GM18499 (cell line): ENCODE measurements at regions not wholly inside any gene's neighbourhood (a gene's known extent, or its start where the extent isn't known, plus 50 kb on each side); places are given as distances from the start of the nearest gene placed in this dataset.

Experiments used
- ATAC-seq: cut with Tn5 transposase; IDR thresholded peaks from one replicate; pipeline ENCODE4 v1.9.1; 2021; ENCODE audit warnings: moderate number of reproducible peaks; ENCODE audit not compliant: insufficient read depth, unreplicated experiment

DNA sequence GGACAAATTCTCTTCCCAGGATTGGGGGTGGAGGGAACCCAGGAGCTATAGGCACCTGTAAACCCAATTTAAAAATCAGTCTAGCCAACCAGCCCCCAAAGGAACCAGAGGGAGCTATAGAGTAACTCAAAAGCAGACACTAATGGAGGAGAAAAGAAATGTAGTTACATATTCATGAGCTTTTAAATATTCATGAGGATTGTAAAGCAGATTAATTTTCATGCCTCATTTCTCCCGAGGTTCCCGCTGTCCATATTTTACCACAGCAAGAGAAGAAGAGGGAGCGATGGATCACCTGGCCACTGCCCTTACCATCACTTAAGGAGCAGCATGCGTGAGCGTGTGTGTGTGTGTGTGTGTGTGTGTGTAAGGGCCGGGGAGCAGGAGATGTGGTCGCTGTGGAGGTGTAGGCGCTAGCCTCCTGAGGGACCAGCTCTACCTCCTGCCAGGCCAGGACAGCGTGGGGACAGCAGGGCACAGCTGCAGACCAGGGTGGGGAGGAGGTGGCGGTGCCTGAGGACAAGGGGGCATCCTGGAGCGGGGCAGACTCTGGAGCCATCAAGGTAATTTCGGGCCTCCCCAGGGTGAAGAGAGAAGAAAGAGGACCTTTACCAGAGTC lies 100.7 kb upstream of the THY1 start:
- no peak for ATAC-seq

DNA sequence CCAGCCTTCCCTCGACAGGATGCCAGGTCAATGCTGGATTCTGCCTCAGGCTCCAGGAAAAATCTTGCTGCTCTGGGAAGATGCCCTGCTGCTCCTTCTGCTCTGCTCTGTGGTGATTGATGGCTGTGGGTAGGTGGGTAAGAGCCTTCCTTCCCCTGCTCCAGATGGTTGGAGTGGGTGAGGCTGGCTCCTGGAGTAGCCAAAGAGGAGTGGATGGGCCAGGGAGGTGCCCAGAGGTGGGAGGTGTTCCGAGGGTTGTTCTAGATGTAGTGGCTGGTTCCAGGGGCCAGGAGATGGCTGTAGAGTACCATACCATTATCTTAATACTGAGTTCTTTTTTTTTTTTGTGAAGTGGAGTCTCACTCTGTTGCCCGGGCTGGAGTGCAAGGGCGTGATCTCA lies 99.6 kb upstream of the THY1 start:
- no peak for ATAC-seq

DNA sequence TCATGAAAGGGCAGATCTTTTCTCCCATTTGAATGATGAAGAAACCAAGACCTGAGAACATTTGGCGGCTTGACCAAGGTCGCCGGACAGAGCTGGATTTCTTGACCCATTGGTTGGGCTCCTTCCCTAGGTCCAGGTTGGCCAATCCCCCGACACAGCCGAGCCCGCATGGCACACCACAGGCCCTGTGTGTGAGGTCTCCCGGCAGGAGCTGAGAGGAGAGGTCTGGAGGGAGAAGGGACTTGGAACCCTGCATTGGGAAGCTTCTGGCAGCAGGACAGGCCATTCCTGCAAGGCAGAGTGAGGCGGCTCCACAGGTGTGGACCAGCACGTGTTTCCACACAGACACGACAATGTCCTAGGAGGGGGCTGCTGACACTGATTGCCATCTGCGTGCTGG lies 98.6 kb upstream of the THY1 start:
- ATAC-seq = no peak

DNA sequence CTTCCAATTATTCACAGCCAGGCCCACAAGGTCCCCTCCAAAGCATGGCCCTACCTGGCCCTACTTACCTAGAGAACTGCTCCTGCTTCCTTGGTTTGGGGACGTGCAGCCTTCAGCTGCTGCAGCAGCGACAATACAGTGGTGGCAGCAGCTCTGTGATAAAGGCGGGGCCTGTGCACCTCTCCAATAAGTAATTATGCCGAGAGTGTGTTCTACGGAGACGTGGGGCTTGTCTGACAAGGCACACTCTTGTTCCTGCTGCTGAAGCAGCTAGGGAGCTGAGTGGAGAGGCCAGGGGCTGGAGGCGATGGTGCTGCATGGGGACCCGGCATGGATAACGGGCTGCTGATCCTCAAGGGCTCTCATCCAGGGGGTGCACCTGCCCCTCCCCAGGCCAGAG lies 98.0 kb upstream of the THY1 start:
- no peak for ATAC-seq

DNA sequence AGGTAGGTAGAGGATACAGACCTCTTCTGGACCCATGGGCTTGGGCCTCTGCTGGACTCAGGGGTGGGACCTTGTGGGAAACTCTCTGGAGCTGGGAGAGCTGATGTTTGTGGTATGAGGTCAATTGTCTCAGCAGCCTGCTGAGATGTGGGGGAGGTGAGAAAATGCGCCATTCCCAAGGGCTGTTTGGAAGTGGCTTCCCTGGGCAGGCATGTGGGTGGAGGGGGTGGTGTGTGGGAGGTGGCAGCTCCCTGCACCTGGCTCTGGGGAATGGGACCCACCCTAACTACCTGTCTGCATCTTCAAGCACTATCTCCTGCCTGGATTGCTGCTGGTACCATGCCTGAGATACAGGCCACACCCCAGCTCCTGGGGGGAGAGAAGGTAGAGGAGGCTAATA lies 97.4 kb upstream of the THY1 start:
- ATAC-seq = no peak

DNA sequence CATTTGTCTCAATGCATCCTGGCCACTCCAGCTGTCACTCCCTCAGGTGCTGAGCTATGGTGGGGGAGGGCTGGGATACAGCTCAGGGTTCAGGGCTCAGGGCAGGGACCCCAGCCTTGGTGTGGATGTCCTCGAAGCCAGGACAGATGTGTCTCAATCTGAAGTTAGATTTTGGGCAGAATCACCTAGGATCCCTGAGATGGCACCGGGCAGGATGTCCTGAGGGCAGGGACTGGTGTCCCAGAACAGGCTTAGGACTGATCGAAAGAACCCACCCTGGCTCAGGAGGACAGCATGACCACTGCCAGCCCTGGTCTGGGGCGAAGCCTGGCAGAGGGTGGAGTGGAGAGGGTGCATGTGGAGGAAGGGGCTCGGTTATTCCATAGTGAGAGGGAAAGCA lies 96.8 kb upstream of the THY1 start:
- no peak for ATAC-seq

DNA sequence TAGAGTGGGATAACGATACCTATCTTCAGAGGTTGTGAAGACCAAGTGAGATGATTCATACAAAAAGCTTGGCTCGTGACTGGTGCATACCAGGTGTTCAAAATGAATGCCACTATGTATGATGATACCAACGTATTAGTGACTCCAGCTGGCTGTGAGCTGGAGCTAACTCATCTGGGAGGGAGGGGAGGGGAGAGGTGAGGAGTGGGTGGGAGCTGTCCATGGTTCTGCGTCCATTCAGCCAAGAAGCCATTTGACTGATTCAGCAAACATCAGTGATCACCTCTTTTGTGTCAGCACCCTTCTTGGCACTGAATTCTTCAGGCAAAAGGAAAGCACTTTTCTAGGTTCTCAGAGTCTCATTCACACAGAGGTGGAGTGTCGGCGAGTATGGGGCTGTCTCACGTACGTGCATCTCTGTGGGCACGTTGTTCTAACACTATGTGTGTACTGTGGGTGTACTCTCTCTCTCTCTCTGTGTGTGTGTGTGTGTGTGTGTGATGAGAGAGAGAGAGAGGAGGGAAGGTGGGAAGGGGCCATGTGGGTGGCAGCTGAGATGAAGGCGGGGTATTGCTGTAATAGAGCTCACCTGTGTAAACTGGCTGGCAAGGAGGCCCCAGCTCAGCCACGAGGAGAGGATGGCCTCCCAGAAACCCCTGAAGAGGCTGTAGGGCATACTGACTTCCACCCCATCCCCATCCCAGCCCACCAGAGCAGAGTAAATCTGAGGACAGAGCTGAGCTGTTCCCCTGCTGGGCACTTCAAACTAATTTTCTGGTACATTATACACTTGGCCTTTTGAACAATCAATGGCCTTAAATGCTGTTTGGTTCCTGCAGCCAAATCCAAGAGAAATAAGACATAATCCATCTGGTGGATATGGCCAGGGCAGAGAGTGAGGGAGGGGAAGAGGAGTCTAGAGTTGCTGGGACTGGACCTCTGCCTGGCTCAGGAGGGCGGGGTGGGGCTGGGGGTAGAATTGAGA lies 96.1 kb upstream of the THY1 start:
- no peak for ATAC-seq

DNA sequence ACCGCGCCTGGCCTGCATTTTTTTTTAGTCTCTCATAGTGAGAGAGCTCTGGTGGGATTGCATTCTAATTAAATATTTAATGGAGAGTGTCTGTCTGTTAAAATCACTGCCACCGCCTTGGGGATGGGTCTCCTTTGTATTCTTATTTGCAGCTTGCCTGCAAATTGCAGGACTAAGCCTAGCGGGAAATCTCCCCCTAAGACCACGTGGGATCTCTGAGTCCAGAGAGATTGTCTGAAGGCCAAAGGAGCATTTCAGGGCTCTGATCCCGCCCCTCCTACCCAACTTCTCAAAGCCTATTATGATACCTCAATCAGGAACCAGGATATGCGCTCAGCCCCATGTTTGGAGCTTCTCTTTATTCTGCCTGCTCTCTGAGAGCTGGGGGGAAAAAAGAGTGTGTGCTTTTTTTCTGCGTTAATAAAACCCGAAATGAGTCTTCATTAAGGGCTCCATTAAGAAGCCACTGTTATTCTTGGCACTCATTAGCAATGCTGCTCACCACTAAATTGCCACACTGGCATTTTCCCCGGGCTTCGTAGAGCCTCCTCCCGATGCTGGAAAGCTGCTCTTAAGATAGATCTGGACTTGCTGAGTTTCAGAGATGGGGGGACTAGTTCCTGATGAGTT lies 92.9 kb upstream of the THY1 start:
- no peak for ATAC-seq

DNA sequence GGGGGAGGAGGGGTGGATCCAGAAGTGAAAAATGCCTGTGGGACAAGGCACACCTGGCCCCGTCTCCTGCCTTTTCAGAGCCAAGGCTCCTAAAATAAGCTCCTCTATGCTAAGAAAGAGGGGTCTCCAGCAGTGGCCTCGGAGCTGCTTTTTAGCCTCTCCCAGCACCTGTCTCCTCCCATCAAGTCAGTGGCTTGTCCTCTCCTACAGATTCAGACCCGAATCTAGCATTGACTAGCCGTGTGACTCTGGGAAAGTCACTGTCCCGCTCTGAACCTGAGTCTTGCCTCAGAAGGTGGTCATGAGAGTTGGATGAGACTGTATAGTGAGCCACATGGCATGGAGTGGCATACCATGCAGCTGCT lies 90.8 kb upstream of the THY1 start:
- no peak for ATAC-seq

DNA sequence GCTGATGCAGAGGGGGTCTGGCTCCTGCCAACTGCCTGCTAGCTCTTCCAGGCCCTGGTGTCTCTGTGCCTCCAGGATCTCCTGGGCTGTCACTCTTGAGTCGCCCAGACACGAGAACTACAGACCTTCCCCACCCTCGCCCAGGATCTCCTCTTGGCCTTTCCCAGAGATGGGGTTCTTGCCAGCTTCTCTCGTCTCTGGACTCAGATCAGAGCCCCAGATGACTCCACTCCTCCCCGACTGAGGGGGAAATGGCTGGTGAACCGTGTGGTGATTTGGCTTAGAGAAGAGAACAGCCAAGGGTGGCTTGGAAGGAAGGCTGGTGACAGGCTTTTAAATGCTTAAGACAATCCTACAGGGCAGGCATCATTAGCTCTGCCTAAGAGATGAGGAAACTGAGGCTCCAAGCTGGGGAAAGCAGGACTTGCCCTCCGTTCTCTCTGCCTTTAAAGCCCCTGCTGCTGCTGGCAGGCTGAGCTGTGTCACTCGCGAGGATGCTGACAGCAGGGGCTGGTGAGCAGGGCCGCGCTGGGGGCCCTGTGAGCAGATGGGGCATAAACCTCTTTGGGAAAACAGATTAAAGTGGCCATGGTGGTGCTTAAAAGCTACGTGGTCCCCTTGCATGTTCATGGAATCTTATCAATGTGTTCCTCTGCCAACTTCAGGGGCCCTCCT lies 90.3 kb upstream of the THY1 start:
- no peak for ATAC-seq

DNA sequence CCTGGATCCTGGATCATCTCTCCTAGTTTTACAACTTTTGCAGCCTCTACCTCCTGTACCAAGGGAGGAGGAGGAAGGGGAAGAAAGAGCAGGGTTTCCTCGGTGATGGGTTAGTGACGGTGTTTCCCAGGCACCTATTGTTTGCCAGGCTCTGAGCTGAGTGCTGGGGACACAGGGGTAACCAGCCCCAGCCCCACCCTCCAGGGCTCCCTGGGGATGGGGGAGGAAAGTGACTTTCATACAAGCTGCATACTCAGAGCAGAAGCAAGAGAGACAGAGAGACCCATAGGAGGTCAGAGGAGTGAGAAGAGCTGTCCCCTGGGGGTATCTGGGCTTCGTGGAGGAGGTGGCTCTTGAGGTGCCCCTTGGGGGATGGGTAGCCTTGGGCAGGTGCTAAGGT lies 89.4 kb upstream of the THY1 start:
- ATAC-seq = no peak

DNA sequence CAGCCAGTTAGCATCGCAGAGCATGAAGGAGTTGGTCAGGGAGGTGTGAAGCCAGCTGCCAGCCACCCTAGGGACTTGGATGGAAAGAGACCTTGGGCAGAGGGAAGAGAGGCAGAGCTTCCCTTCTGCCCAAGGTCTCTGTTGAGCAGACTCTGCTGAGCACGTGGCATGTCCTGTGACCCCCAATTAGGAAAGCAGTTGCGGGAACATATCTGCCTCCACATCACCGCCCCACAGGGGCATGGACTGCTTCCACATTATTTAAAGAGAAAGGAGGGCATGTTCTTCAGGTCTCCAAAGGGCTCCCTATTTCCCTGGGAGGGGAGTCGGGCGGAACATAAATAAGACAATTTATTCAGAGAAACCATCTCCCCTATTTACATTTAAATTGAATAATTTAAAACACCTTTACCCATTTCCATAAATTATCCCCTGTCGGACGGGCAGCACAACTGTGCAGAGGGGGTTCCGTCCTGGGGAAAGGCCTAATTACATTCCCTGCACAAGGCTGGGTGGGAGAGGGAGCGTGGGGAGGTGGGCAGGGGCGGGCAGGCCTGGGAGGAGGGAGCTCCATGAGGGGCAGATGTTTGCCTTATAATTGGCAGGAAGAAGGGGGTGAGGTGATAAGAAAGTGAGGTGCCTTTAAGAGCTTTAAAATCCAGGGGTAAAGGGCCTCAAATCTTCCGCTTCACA lies 88.8 kb upstream of the THY1 start:
- ATAC-seq = no peak

DNA sequence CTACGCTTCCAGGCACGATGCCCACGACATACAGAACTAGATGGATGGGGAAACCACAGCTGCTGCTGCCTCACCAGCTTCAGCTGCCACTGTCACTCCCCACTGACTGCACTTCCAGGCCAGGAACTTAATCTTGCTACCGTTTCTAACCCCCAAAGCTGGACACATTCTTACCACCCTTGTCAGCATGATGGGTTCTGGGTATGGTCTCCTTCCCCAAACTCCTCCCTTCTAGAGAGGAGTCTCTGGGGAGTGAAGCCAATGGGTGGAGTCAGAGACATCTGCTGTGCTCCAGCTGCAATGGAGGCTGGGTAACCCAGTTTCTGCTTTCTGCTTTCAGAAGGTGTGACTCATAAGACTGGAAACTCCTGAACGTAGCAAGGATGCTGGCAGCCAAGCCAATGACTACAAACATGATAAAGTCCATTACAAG lies 87.0 kb upstream of the THY1 start:
- peak; percentile 83 for ATAC-seq

DNA sequence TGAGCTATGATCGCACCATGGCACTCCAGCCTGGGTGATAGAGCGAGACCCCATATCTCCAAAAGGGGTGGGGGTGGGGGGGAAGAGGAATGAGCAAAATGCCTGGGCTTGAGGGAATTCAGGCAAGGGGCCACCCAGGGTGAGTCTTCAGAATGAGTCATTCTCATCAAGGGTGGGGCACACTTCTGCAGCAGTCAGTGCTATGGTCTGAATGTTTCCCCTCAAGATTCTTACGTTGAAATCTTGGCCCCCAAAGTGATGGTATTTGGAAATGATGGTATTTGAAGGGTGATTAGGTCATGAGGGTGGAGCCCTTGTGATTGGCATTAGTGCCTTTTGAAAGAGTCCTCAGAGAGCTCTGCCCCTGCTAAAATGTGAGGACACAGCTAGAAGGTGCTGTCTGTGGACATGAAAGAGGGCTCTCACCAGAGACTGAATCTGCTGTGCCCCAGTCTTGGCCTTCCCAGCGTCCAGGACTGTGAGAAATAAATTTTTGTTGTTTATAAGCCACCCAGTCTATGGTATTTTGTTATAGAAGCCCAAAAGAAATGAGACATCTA lies 86.4 kb upstream of the THY1 start:
- no peak for ATAC-seq

DNA sequence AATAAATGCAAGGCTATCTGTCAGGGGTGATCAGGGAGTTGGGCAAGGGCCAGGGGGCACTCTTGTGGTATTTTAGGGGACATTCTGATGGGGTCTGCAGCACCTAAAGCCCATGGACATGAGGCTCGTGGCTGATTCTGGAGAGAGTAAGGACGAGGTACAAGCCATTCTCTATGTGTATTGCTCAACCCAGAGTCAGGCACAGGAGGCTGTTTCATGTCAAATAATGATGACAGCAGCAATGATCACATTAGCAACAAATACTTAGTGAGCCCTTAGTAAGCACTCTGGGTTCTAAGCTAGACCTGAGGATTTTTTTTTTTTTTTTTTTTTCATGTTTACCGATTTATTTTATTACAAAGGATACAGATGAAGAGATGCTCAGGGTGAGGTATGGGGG lies 83.5 kb upstream of the THY1 start:
- ATAC-seq = no peak

DNA sequence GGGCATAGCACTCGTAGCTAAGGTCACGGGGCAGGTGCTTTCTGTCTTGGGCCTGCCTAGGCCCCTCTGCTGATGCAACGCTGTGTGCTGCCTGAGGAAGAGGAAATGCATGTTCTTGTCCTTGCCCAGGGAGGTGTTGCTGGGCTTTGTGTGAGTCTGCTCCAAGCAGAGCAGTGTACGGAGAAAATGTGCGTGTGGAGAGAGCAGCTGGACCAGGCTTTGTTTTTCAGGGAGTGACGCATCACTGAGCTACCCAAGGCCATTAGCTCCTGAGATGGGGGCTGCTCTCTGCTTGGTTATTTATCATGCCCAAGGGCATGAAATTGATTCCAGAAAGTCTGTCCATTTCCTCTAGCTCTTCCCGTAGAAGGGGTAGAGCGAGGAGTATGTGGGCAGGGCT lies 82.9 kb upstream of the THY1 start:
- ATAC-seq = no peak

DNA sequence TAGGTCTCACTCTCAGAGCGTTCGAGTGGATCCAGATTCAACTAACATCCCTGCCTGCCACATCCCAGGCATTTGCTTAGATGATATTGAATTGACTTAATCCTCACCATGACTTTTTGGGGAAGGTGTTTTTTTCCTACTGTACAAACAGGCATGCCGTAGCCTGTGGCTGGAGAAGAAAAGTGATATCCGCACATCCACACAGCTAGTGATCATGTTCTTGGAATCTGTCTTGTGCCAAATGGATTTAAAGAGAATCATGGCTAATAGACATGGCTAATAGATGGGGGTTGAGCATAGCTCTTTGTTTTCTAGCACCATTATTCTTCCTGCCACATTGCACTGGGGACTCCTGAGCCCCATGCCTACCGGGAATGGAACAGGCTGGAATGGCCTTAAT lies 82.1 kb upstream of the THY1 start:
- no peak for ATAC-seq

DNA sequence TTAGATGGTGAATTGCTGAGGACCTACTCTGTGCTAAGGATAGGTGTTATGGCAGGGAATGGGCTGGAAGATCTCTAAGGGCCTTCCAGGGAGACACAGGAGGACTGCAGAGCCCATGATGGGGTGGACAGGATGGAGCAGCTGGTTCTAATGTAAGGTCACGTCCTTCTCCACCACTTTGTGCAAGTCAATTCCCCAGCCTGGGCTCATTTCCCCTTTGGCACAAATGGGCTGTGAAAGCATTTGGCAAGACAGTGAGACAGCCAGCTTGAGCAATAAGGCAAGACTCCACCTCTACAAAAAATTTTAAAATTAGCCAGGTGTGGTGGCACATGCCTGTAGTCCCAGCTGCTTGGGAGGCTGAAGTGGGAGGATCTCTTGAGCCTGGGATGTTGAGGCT lies 81.4 kb upstream of the THY1 start:
- ATAC-seq = no peak

DNA sequence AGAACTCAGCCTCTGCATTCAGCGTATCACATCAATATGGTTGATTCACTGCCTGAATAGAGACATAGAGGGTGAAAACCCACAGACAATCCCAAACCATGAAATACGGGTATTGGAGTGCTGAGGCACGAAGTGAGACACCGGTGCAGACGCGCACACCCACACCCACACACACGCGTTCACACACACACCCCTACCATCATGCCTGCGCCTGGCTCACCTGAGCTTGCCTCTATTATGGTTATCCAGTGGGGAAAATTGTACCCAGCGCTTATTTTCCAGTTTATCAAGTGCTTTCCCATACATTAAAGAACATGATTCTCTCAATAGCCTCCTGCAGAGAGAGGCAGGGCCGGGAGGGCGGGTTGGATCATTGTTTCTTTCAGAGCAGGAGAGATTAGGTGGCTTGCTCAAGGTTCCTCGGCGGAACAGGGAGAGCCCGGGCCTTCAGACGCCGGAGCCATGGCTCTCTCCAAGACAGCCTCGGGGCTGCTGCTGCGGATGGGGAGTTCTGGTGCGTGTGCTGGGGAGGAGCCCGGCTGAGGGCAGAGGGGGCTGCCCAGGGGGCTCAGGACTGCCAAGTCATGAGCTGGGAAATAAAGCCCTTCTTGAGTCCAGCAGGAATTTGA lies 78.9 kb upstream of the THY1 start:
- ATAC-seq = no peak

DNA sequence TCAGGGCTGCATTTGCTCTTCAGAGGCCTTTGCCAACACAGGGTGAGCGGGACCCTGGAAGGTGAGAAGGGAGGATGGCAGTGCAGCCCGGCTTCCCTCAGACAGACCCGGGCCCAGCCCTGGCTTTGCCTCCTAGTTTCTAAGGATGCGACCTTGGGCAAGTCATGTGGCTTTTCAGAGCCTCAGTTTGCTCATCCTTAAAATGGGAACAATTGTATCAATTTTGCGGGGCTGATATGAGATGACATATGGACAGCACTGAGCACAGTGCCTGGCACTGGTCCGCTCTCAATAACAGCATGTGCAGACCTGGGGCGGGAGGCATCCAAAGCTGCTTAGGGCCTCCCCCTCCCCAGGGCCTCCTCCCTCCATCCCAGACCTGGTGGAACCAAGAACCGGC lies 74.7 kb upstream of the THY1 start:
- ATAC-seq = no peak
